ENCODE measurements at regions not wholly inside any gene's neighbourhood (a gene's known extent, or its start where the extent isn't known, plus 50 kb on each side); places are given as distances from the start of the nearest gene placed in this dataset.
A peak's percentile ranks its signal among the peaks of the same experiment; 100 is the strongest.

- H3K9me3 ChIP-seq (ENCODE audit: control insufficient read depth in 2 of 2, insufficient read depth in 1 of 2, low read depth in 1 of 2, low read length in 1 of 2), result no peaks in the 10 kb centered on the region
- no peak for FAIRE-seq
- H3K4me3 ChIP-seq (ENCODE audit: low read depth in 1 of 3, low read length in 3 of 3), result no peak overlapping the region
- no peaks in the 10 kb centered on the region for H3K27me3 ChIP-seq (ENCODE audit: control insufficient read depth in 3 of 3, insufficient read depth in 3 of 3, low read length in 3 of 3)
- 1 to 21% (median 12%) methylated on average over 6 of the region's 6 CpGs for WGBS, 3 donors
- H3K27ac ChIP-seq (ENCODE audit: low read depth in 1 of 3, low read length in 2 of 3), result no peak overlapping the region
- peak in 1 of 2 donors; percentile 4 for DNase-seq
- H3K36me3 ChIP-seq (ENCODE audit: control insufficient read depth in 3 of 3, insufficient read depth in 2 of 3, low read depth in 1 of 3, low read length in 3 of 3), result no peaks in the 10 kb centered on the region
- no peaks in the 10 kb centered on the region for H3K4me1 ChIP-seq (ENCODE audit: control insufficient read depth in 3 of 3, insufficient read depth in 2 of 3, low read depth in 1 of 3, low read length in 2 of 3)
Observed at GRCh38 chr3:35932995-35933394, 293.7 kb downstream of the ARPP21 start.

- Histone ChIP-seq H3K27ac (ENCODE audit: low read depth in 1 of 3, low read length in 2 of 3) (no peak overlapping the region), H3K9me3 (ENCODE audit: control insufficient read depth in 2 of 2, insufficient read depth in 1 of 2, low read depth in 1 of 2, low read length in 1 of 2) (no peaks in the 10 kb centered on the region), H3K36me3 (ENCODE audit: control insufficient read depth in 3 of 3, insufficient read depth in 2 of 3, low read depth in 1 of 3, low read length in 3 of 3) (no peaks in the 10 kb centered on the region), H3K4me3 (ENCODE audit: low read depth in 1 of 3, low read length in 3 of 3) (no peak overlapping the region), H3K27me3 (ENCODE audit: control insufficient read depth in 3 of 3, insufficient read depth in 3 of 3, low read length in 3 of 3) (no peaks in the 10 kb centered on the region), H3K4me1 (ENCODE audit: control insufficient read depth in 3 of 3, insufficient read depth in 2 of 3, low read depth in 1 of 3, low read length in 2 of 3) (no peaks in the 10 kb centered on the region)
- DNase-seq (no peak), FAIRE-seq (no peak)
Observed at GRCh38 chr3:35936571-35936970, 297.2 kb downstream of the ARPP21 start.

GRCh38 chr3:35944926-35945710 is 305.8 kb downstream of the ARPP21 start:
- 45 to 59% (median 52%) methylated on average over 2 of the region's 2 CpGs for WGBS, 3 donors
- no peak overlapping the region for H3K27ac ChIP-seq (ENCODE audit: low read depth in 1 of 3, low read length in 2 of 3)
- H3K27me3 ChIP-seq (ENCODE audit: control insufficient read depth in 3 of 3, insufficient read depth in 3 of 3, low read length in 3 of 3), result no peaks in the 10 kb centered on the region
- FAIRE-seq (no peak), DNase-seq (peak in 1 of 2 donors; percentile 53)
- peaks cover 0 to 18% (median 0%) of the 10 kb centered on the region in 3 donors for H3K4me1 ChIP-seq (ENCODE audit: control insufficient read depth in 3 of 3, insufficient read depth in 2 of 3, low read depth in 1 of 3, low read length in 2 of 3)
- no peak overlapping the region for H3K4me3 ChIP-seq (ENCODE audit: low read depth in 1 of 3, low read length in 3 of 3)
- no peaks in the 10 kb centered on the region for H3K36me3 ChIP-seq (ENCODE audit: control insufficient read depth in 3 of 3, insufficient read depth in 2 of 3, low read depth in 1 of 3, low read length in 3 of 3)
- H3K9me3 ChIP-seq (ENCODE audit: control insufficient read depth in 2 of 2, insufficient read depth in 1 of 2, low read depth in 1 of 2, low read length in 1 of 2), result no peaks in the 10 kb centered on the region

- H3K27ac ChIP-seq (ENCODE audit: low read depth in 1 of 3, low read length in 2 of 3), result no peak overlapping the region
- WGBS, 3 donors, result 38 to 52% (median 45%) methylated on average over 8 of the region's 8 CpGs
- no peaks in the 10 kb centered on the region for H3K9me3 ChIP-seq (ENCODE audit: control insufficient read depth in 2 of 2, insufficient read depth in 1 of 2, low read depth in 1 of 2, low read length in 1 of 2)
- H3K4me3 ChIP-seq (ENCODE audit: low read depth in 1 of 3, low read length in 3 of 3), result no peak overlapping the region
- no peaks in the 10 kb centered on the region for H3K27me3 ChIP-seq (ENCODE audit: control insufficient read depth in 3 of 3, insufficient read depth in 3 of 3, low read length in 3 of 3)
- H3K4me1 ChIP-seq (ENCODE audit: control insufficient read depth in 3 of 3, insufficient read depth in 2 of 3, low read depth in 1 of 3, low read length in 2 of 3), result peaks cover 0 to 18% (median 0%) of the 10 kb centered on the region in 3 donors
- FAIRE-seq (no peak), DNase-seq (no peak)
- no peaks in the 10 kb centered on the region for H3K36me3 ChIP-seq (ENCODE audit: control insufficient read depth in 3 of 3, insufficient read depth in 2 of 3, low read depth in 1 of 3, low read length in 3 of 3)
Observed at GRCh38 chr3:35946121-35946853, 307.0 kb downstream of the ARPP21 start.

GRCh38 chr3:35946854-35947515 is 307.7 kb downstream of the ARPP21 start:
- H3K27ac ChIP-seq (ENCODE audit: low read depth in 1 of 3, low read length in 2 of 3), result peak overlapping the region in 1 of 3 donors; percentile 27
- H3K27me3 ChIP-seq (ENCODE audit: control insufficient read depth in 3 of 3, insufficient read depth in 3 of 3, low read length in 3 of 3), result no peaks in the 10 kb centered on the region
- H3K4me1 ChIP-seq (ENCODE audit: control insufficient read depth in 3 of 3, insufficient read depth in 2 of 3, low read depth in 1 of 3, low read length in 2 of 3), result peaks cover 0 to 18% (median 0%) of the 10 kb centered on the region in 3 donors
- no peak for FAIRE-seq
- no peak overlapping the region for H3K4me3 ChIP-seq (ENCODE audit: low read depth in 1 of 3, low read length in 3 of 3)
- H3K9me3 ChIP-seq (ENCODE audit: control insufficient read depth in 2 of 2, insufficient read depth in 1 of 2, low read depth in 1 of 2, low read length in 1 of 2), result no peaks in the 10 kb centered on the region
- peak in 1 of 2 donors; percentile 63 for DNase-seq
- WGBS, 3 donors, result 21 to 66% (median 55%) methylated on average over 2 of the region's 2 CpGs
- H3K36me3 ChIP-seq (ENCODE audit: control insufficient read depth in 3 of 3, insufficient read depth in 2 of 3, low read depth in 1 of 3, low read length in 3 of 3), result no peaks in the 10 kb centered on the region

- H3K36me3 ChIP-seq (ENCODE audit: control insufficient read depth in 3 of 3, insufficient read depth in 2 of 3, low read depth in 1 of 3, low read length in 3 of 3), result no peaks in the 10 kb centered on the region
- WGBS, 3 donors, result 82 to 89% (median 85%) methylated on average over 1 of the region's 1 CpG
- H3K4me1 ChIP-seq (ENCODE audit: control insufficient read depth in 3 of 3, insufficient read depth in 2 of 3, low read depth in 1 of 3, low read length in 2 of 3), result peaks cover 0 to 18% (median 0%) of the 10 kb centered on the region in 3 donors
- H3K27me3 ChIP-seq (ENCODE audit: control insufficient read depth in 3 of 3, insufficient read depth in 3 of 3, low read length in 3 of 3), result no peaks in the 10 kb centered on the region
- no peak overlapping the region for H3K4me3 ChIP-seq (ENCODE audit: low read depth in 1 of 3, low read length in 3 of 3)
- H3K27ac ChIP-seq (ENCODE audit: low read depth in 1 of 3, low read length in 2 of 3), result no peak overlapping the region
- no peak for FAIRE-seq
- H3K9me3 ChIP-seq (ENCODE audit: control insufficient read depth in 2 of 2, insufficient read depth in 1 of 2, low read depth in 1 of 2, low read length in 1 of 2), result no peaks in the 10 kb centered on the region
- DNase-seq, result no peak
Observed at GRCh38 chr3:35950021-35950420, 310.7 kb downstream of the ARPP21 start.

- Histone ChIP-seq H3K27ac (ENCODE audit: low read depth in 1 of 3, low read length in 2 of 3) (no peak overlapping the region), H3K36me3 (ENCODE audit: control insufficient read depth in 3 of 3, insufficient read depth in 2 of 3, low read depth in 1 of 3, low read length in 3 of 3) (no peaks in the 10 kb centered on the region), H3K4me1 (ENCODE audit: control insufficient read depth in 3 of 3, insufficient read depth in 2 of 3, low read depth in 1 of 3, low read length in 2 of 3) (no peaks in the 10 kb centered on the region), H3K27me3 (ENCODE audit: control insufficient read depth in 3 of 3, insufficient read depth in 3 of 3, low read length in 3 of 3) (no peaks in the 10 kb centered on the region), H3K9me3 (ENCODE audit: control insufficient read depth in 2 of 2, insufficient read depth in 1 of 2, low read depth in 1 of 2, low read length in 1 of 2) (no peaks in the 10 kb centered on the region), H3K4me3 (ENCODE audit: low read depth in 1 of 3, low read length in 3 of 3) (no peak overlapping the region)
- FAIRE-seq (no peak), DNase-seq (no peak)
Observed at GRCh38 chr3:35954413-35954812, 315.1 kb downstream of the ARPP21 start.

- 8 to 17% (median 9%) methylated on average over 2 of the region's 2 CpGs for WGBS, 3 donors
- H3K9me3 ChIP-seq (ENCODE audit: control insufficient read depth in 2 of 2, insufficient read depth in 1 of 2, low read depth in 1 of 2, low read length in 1 of 2), result no peaks in the 10 kb centered on the region
- H3K4me3 ChIP-seq (ENCODE audit: low read depth in 1 of 3, low read length in 3 of 3), result no peak overlapping the region
- DNase-seq (peak in 1 of 2 donors; percentile 36), FAIRE-seq (no peak)
- H3K4me1 ChIP-seq (ENCODE audit: control insufficient read depth in 3 of 3, insufficient read depth in 2 of 3, low read depth in 1 of 3, low read length in 2 of 3), result no peaks in the 10 kb centered on the region
- H3K36me3 ChIP-seq (ENCODE audit: control insufficient read depth in 3 of 3, insufficient read depth in 2 of 3, low read depth in 1 of 3, low read length in 3 of 3), result no peaks in the 10 kb centered on the region
- H3K27me3 ChIP-seq (ENCODE audit: control insufficient read depth in 3 of 3, insufficient read depth in 3 of 3, low read length in 3 of 3), result no peaks in the 10 kb centered on the region
- no peak overlapping the region for H3K27ac ChIP-seq (ENCODE audit: low read depth in 1 of 3, low read length in 2 of 3)
Observed at GRCh38 chr3:35965908-35966307, 326.6 kb downstream of the ARPP21 start.

Measured in small intestine (tissue), 7 donors.